HG02884 (cell line): ENCODE measurements at regions not wholly inside any gene's neighbourhood (a gene's known extent, or its start where the extent isn't known, plus 50 kb on each side); places are given as distances from the start of the nearest gene placed in this dataset.
"Not testable (repeated sequence)": the region's sequence is repeated elsewhere in the genome, so short reads cannot be mapped to it uniquely, and the experiment has no call there.

ENCODE experiments used
- ATAC-seq: cut with Tn5 transposase; IDR thresholded peaks from one replicate; pipeline ENCODE4 v1.9.1; 2021; ENCODE audit warnings: mild to moderate bottlenecking, moderate library complexity; ENCODE audit not compliant: unreplicated experiment

- ATAC-seq = no peak
Measured at GRCh38 chr4:120005527-120005926, 61.1 kb downstream of the MAD2L1 start.

- ATAC-seq = no peak
Measured at GRCh38 chr4:120005076-120005475, 61.6 kb downstream of the MAD2L1 start.

- no peak for ATAC-seq
Measured at GRCh38 chr4:120004054-120004453, 62.6 kb downstream of the MAD2L1 start.

GRCh38 chr4:120003193-120003592 is 63.5 kb downstream of the MAD2L1 start:
- ATAC-seq = no peak

- ATAC-seq = no peak
Measured at GRCh38 chr4:120001850-120002249, 64.8 kb downstream of the MAD2L1 start.

GRCh38 chr4:120000591-120001296 is 65.9 kb downstream of the MAD2L1 start:
- ATAC-seq = no peak

GRCh38 chr4:119996024-119996423 is 70.6 kb downstream of the MAD2L1 start:
- ATAC-seq = not testable (repeated sequence)

- no peak for ATAC-seq
Measured at GRCh38 chr4:119984996-119985395, 81.7 kb downstream of the MAD2L1 start.

GRCh38 chr4:119982756-119983155 is 83.9 kb downstream of the MAD2L1 start:
- no peak for ATAC-seq

GRCh38 chr4:119980456-119980855 is 86.2 kb downstream of the MAD2L1 start:
- no peak for ATAC-seq

- ATAC-seq = no peak
Measured at GRCh38 chr4:119977076-119977940, 89.3 kb downstream of the MAD2L1 start.

- ATAC-seq = no peak
Measured at GRCh38 chr4:119971431-119972084, 95.1 kb downstream of the MAD2L1 start.

GRCh38 chr4:119962631-119963030 is 104.0 kb downstream of the MAD2L1 start:
- no peak for ATAC-seq

- ATAC-seq = no peak
Measured at GRCh38 chr4:119958983-119959382, 107.7 kb downstream of the MAD2L1 start.

- no peak for ATAC-seq
Measured at GRCh38 chr4:119955256-119955655, 111.4 kb downstream of the MAD2L1 start.

GRCh38 chr4:119954487-119954886 is 112.2 kb downstream of the MAD2L1 start:
- not testable (repeated sequence) for ATAC-seq

- ATAC-seq = no peak
Measured at GRCh38 chr4:119946359-119946758, 120.3 kb downstream of the MAD2L1 start.

GRCh38 chr4:119942806-119943205 is 123.8 kb downstream of the MAD2L1 start:
- no peak for ATAC-seq

GRCh38 chr4:119940557-119940956 is 126.1 kb downstream of the MAD2L1 start:
- ATAC-seq = no peak

- ATAC-seq = no peak
Measured at GRCh38 chr4:119939071-119939995, 127.3 kb downstream of the MAD2L1 start.

GRCh38 chr4:119937746-119938145 is 128.9 kb downstream of the MAD2L1 start:
- no peak for ATAC-seq
